DOHH2 (cell line): ENCODE measurements at regions not wholly inside any gene's neighbourhood (a gene's known extent, or its start where the extent isn't known, plus 50 kb on each side); places are given as distances from the start of the nearest gene placed in this dataset.

Source experiments
- CTCF ChIP-seq: fragments of 200-600 bp; sonication (generic); IDR thresholded peaks from one replicate; pipeline ENCODE4 v1.5.1; 2014; ENCODE audit warnings: antibody characterized with exemption, mild to moderate bottlenecking, low read depth, low read length; ENCODE audit not compliant: poor library complexity, severe bottlenecking
- EZH2phosphoT487 ChIP-seq: fragments of 200-600 bp; sonication (generic); IDR thresholded peaks from 2 replicates; pipeline ENCODE4 v1.6.1; 2017; ENCODE audit warnings: borderline replicate concordance, mild to moderate bottlenecking, antibody characterized with exemption, low read length, moderate library complexity, mixed read lengths

DNA sequence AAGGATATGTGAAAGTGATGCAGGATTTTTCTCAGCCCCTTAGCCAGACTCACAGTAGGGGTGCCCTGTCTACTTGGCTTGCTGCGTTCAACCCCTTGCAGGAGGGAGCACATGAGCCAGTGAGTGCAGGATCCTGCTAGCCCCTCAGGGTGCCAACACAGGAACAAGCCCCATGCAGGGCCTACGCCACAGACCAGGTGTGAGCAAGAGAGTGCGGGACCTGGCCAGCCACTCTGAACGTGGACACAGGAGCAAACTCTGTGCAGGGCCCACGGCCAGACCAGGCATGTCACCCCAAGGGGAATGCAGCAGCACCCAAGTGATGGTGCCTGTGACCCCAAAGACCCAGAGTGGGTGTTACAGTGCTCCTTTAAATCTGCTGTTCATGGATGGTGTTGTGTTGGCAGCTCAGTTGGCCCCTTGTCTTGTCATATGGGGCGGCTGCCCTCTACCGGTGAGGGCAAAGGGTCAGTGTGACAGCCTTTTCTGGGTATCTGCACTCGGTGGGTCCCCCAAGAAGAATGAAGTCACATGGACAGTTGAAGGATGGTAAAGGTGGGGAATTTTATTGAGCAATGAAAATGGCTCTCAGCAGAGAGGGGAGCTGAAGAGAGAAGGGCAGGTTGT is 188.4 kb upstream of the MAOA start:
- no peak for TF ChIP-seq CTCF
- no peak for TF ChIP-seq EZH2phosphoT487
